Kidney epithelial cell (primary cell): ENCODE measurements at regions not wholly inside any gene's neighbourhood (a gene's known extent, or its start where the extent isn't known, plus 50 kb on each side); places are given as distances from the start of the nearest gene placed in this dataset.

Experiments
- DNase-seq: peaks from one replicate; pipeline ENCODE4 v3.0.0-alpha.2; 2010; ENCODE audit warnings: low read depth
- H3K27me3 ChIP-seq: 2 replicates; pipeline ENCODE4 v1.6.0; 2011; ENCODE audit warnings: low read length; ENCODE audit not compliant: control insufficient read depth, insufficient read depth
- H3K36me3 ChIP-seq: 2 replicates; pipeline ENCODE4 v1.5.1; 2011; ENCODE audit warnings: low read length; ENCODE audit not compliant: control insufficient read depth, insufficient read depth
- H3K4me3 ChIP-seq: 2 replicates; pipeline ENCODE4 v1.5.1; 2011; ENCODE audit warnings: low read depth, mild to moderate bottlenecking, control low read depth, low read length
- CTCF ChIP-seq: IDR thresholded peaks from 2 replicates; pipeline ENCODE4 v1.5.1; 2011; ENCODE audit warnings: mild to moderate bottlenecking, moderate library complexity, low read length, control low read depth, inconsistent platforms; ENCODE audit not compliant: insufficient read depth, poor library complexity, severe bottlenecking

GRCh38 chr2:47303341-47304148 lies 65.6 kb upstream of the EPCAM start:
- H3K27me3 ChIP-seq: no peaks in the 10 kb centered on the region
- TF ChIP-seq CTCF: no peak
- H3K4me3 ChIP-seq: no peak overlapping the region
- no peak for DNase-seq
- no peaks in the 10 kb centered on the region for H3K36me3 ChIP-seq

DNA sequence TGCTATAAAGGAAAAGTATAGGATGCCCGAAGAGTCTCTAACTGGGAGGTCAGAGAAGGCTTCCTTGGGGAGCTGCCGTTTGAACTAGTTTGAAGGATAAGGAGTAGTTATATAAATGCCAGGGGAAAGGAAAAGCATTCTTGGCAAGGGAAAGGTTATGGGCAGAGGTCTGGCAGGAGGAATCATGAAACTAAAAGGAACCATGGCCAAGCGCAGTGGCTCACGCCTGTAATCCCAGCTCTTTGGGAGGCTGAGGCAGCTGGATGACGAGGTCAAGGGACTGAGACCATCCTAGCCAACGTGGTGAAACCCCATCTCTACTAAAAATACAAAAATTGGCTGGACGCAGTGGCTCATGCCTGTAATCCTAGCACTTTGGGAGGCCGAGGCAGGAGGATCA lies 66.8 kb upstream of the EPCAM start:
- no peak overlapping the region for H3K4me3 ChIP-seq
- no peak for DNase-seq
- H3K27me3 ChIP-seq: no peaks in the 10 kb centered on the region
- H3K36me3 ChIP-seq: no peaks in the 10 kb centered on the region
- no peak for TF ChIP-seq CTCF

- Histone ChIP-seq H3K27me3 (no peaks in the 10 kb centered on the region), H3K36me3 (no peaks in the 10 kb centered on the region), H3K4me3 (no peak overlapping the region)
- no peak for DNase-seq
- no peak for TF ChIP-seq CTCF
Observed at GRCh38 chr2:47301731-47302130, 67.4 kb upstream of the EPCAM start.

DNA sequence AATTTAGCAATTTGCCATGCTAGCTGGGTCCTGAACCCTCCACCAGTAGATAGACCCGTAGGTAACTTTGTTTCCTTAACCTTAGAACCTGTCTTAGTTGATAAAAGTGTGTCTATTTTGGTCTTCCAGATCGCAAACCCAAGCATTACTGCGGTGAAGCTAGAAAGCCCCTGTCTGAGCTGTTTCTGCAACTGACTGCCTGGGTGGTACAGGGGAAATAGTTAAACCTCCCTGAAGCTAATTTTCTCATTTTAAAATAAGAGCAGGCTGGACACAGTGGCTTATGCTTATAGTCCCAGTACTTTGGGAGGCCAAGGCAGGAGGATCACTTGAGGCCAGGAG lies 67.9 kb upstream of the EPCAM start:
- DNase-seq: no peak
- no peaks in the 10 kb centered on the region for H3K36me3 ChIP-seq
- TF ChIP-seq CTCF: no peak
- no peak overlapping the region for H3K4me3 ChIP-seq
- no peaks in the 10 kb centered on the region for H3K27me3 ChIP-seq

- H3K36me3 ChIP-seq: no peaks in the 10 kb centered on the region
- TF ChIP-seq CTCF: no peak
- no peak overlapping the region for H3K4me3 ChIP-seq
- no peaks in the 10 kb centered on the region for H3K27me3 ChIP-seq
- no peak for DNase-seq
Observed at GRCh38 chr2:47300609-47301276, 68.4 kb upstream of the EPCAM start.
